GM19035 (cell line): ENCODE measurements at regions not wholly inside any gene's neighbourhood (a gene's known extent, or its start where the extent isn't known, plus 50 kb on each side); places are given as distances from the start of the nearest gene placed in this dataset.

Experiments used
- ATAC-seq: cut with Tn5 transposase; IDR thresholded peaks from one replicate; pipeline ENCODE4 v1.9.1; 2021; ENCODE audit not compliant: unreplicated experiment

DNA sequence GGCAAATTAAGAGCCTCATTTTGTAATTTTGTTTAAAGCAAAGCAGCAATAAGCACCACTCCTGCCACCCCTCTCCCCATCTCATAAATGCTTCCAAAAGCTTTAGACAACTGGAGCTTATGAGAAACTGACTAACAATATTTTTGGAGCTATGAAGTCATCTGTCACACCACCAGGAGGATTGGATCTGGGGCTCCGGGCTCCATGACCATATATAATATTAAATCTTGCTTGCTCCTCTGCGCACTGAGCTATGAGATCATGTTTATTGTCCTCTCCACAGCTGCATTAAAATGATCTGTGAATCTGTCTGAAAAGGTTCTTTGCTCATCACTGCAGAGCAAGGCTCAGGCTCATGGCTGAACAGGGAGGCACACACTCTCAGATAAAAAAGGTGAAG lies 323.7 kb downstream of the ZNF621 start:
- ATAC-seq, result no peak

DNA sequence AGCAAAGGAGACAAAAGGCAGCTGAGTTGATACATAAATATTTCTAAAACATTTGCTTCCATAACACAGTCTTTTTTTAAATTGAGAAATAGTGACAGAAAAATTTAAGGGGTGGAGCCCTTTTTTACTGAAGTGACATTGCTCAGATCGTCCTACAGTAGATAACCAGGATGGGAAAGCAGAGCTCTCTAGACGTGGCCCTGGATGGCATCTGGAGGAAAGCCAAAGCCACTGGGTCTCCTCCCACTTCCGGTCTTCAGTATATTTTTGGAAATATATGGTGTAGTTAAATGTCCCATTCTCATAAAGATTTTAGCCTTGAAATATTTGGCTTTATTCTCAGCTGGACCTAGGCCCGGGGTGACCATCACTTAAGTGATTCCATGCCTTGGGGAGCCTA lies 326.1 kb downstream of the ZNF621 start:
- no peak for ATAC-seq

DNA sequence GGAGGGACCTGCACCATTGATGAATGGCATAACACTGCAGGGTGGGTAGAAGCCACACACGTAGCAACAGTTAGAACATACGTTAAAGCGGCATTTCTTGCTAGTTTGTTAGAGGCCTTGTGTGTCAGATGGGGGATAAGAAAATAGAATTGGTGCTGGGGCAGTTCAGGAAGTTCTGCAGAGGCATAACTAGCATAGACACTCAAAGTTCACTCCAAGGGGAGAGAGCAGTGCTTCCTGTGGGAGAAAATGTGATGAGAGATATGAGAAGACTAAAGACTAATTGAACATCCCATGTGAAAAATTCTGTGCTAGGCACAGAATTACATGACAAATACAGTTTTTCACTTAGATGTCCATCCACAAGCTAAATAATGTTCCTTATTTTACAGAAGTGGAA lies 327.1 kb downstream of the ZNF621 start:
- no peak for ATAC-seq

DNA sequence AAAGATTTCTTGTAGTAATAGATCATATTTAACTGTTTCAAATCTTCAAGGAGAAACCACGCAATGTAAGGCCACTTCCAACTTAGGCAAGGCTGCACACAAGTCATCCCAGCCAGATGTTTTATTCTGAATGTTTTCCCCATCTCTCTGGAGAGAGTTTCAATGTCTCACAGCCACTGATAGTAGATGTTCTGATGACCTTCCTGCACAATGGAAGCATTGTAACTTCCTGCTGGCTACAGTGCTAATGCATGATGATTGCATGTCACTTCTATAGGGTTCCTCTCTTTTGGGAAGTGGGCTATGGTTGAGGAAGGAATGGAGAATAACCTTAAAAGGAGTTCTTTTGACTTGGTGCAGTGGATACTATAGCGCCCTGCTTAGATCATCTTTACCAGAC lies 328.0 kb downstream of the ZNF621 start:
- ATAC-seq, result no peak

DNA sequence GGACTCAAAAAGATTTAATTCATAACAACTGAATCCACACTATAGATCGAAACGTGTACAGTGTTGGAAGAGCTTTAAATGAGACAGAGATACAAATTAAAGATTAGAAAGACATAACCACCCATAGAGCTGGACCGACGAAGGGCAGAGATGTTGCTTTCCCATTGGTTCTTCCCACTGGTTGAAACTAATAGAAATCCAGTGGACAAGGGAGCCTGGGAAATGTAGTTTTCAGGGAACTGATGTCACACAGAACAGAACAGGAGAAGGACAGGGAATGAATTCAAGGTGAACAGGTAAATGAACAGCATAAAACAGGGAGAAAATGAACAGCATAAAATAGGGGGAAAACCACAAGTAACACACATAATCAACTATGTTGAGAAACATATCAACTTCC lies 328.7 kb downstream of the ZNF621 start:
- no peak for ATAC-seq

DNA sequence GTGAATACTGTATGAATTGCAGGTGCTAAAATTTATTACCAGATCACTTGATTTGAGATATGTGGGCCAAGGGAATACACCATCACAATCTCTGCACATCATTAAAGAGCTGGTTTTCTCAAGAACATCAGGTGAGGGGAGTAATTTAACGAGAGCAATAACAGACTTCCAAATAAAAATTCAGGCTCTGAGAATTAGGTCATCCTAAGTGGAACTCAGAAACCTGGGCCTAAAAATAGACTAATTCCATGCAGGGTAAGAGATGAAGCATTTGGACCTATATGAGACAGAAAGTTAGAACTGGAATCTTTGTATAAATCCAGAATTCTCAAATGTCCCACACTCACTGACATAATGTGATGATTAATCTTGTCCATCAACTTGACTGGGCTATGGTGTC lies 331.1 kb downstream of the ZNF621 start:
- ATAC-seq, result no peak

DNA sequence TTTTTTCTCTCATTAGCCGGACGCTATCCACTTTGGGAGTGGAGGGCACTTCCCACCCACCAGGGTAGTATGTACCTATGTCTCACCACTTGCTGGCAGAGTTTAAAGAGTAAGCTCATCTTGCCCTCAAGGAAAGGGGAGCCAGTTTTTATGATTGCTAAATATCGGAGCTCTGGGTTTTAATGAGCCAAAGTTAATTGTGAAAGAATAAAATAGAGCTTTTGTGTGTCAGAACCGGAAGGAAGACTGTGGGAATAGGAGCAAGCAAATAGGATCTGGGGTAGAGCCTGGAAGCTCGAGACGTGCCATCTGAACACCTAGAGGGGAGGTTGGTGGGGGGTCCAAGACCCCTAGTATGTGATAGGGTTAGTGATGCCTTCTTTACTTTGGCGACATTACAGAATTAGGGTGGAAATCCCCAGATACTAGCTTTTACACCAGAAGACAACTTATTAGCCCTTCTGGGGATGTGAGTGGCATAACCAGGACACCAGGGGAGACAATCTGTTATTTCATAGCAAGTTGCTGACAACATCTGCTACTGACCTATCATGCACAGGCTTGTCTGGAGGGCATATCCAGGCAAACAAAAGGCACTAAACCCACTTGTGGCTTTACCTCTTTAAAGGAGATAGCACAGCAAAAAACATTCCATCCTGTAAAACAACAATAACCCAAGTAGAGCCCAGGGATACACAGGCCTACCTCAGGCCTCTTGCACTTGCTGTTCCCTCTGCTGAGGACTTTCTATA lies 333.8 kb downstream of the ZNF621 start:
- ATAC-seq, result no peak

DNA sequence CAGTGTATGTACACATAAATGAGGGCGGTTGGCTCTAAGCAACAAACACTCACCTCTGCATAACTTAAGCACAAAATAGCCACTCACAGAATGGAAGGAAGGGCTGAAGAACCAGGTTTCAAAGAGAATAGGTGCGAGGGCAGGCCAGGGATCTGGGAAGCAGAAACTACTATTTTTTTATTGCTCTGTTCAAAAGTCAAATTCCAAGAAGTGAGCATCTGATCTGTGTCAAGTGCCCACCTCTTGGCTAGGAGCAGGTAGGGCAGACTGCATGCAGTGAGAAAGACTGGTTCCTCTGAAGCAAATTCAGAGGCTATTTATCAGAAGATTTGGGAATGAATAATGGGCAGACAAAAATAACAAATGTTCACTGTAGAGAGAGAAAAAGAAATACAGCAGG lies 336.4 kb upstream of the CTNNB1 start:
- ATAC-seq, result no peak

DNA sequence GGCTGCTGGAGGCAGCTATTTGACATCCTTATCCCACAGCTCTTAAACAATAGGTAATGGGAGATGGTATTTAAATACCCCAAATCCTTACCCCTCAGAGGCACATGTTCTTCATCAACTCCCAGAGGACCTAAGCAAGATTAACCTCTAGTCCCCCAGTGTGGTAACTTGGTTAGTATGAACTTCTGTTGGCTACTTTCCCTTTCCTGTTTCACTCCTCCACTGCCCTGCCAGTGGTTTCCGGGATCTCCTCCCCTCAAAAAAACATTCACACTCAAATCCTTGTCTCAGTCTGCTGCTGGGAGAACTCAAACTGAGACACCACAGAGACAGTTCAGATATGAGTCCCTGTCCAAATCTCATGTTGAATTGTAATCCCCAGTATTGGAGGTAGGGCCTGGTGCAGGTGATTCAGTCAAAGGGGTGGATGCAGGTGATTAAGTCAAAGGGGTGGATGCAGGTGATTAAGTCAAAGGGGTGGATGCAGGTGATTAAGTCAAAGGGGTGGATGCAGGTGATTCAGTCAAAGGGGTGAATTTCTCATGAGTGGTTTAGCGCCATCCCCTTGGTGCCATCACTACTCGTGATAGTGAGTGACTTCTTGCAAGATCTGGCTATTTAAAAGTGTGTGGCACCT lies 335.0 kb upstream of the CTNNB1 start:
- ATAC-seq, result no peak

DNA sequence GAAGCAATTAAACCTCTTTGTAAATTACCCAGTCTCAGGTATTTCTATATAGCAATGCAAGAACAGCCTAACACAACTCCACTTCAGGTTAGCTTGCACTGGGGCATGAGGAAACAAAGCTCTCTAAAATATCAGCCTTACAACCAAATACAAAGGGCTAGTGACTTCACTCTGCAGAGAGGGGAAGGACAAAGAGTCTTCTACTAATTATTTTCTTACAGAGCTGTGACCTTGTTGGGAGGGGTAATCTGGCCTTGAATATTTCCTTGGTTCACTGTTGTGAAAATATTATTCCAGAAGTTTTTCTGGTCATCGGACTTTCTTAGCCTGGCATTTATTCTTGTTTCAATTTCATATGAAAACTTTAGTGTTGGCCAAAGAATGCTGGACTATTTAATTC lies 334.4 kb upstream of the CTNNB1 start:
- no peak for ATAC-seq

DNA sequence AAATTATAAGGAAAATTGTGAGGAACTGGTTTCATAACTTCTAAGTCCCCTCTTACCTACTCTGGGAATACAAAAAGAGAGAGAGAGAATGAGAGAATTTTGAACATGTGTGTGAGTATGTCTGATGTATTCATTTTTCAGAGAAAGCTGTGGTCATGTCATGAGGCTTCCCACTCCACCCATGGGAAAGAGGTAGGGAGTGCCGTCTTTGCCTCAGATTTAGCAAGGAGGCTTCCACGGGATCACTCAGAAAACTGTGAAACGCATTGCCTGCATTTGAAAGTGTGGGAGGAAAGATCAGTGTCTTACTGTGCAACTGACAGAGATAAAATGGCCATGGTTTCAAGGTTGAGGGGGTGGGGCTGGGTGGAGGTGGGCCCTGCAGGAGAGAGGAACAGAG lies 331.5 kb upstream of the CTNNB1 start:
- ATAC-seq, result no peak

DNA sequence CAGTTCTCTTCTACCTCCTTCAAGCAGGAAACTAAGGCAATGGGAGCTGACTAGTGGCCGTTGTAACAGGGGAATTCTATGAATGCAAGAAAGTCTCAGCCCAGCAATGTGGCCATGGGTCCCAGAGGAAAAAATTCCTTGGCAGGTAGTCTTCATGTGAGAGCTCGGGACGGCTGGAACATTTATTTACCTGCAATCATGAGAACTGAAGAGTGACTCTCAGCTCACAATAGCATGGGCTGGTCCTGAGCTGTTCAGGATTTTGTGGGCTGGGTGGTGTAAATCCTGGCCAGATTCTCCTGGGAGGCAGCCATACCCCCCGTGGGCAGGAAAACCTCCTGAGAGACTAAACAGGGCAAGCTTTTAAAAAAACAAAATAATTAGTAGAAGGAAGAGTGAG lies 330.3 kb upstream of the CTNNB1 start:
- no peak for ATAC-seq

DNA sequence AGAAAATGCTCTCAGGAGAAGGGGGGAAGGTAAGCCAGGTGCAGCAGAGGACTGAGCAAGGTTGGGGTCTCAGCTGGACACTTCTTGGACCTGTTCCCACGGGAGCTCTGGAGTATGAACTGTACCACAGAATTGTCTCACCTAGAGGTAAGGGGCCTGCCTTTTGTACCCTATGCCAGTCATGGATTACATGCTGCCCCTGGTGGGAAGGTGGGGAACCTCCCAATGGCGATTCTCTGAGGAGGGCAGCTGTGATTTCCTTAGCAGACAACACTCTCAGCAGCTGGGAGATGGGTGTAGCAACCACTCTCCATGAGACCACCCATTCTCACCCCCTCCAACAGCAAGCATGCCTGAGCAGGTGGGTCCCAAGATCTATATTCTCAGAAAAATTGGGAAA lies 329.4 kb upstream of the CTNNB1 start:
- no peak for ATAC-seq

DNA sequence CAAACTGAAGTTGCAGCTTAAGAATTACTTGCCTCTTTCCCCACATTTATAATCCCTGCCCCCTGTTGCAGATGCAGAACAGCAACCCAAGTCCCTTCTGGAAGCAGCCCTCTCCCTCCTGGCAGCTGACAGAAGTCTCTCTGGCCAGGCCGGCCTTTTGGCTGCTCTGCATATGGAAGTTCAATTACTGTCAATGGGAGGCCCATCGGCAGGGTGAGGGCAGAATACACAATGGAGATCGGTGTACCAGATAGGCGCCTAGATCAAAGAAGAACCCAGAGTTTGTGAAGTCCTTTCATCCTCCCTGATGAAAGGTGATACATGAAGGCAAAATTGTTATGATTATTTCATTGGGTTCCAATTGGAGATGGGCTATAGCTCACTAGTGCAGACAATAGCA lies 327.9 kb upstream of the CTNNB1 start:
- no peak for ATAC-seq

DNA sequence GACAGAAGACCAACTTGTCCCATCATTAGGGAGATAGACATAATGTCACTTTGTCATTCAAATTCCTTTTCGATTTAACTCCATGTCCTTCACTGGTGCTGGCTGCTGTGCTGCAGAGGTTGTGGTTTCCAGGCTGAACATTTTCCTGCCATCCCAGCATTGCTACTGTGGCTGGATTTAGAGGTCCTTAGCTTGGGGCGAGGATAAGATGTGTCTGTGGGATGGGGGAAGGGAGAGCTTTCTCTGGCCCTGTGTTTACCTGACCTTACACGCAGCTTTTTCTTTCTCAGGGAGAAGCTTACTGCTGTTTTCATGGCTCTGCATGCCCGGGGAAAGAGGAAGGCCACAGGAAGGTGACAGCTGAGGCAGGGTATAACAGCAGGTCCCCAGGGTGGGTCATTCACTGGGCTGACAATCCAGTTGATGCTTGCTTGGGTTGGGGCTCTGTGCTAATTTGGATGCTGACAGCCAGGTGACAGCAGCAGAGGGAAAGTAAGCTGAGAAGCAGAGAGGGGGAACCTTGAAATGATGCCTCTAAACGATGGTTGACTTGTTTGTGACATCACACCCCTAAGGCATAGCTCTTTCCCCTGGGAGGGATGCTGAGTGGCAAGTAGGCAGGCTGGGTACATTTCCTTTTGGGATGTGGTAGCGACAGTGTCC lies 326.9 kb upstream of the CTNNB1 start:
- ATAC-seq, result no peak

DNA sequence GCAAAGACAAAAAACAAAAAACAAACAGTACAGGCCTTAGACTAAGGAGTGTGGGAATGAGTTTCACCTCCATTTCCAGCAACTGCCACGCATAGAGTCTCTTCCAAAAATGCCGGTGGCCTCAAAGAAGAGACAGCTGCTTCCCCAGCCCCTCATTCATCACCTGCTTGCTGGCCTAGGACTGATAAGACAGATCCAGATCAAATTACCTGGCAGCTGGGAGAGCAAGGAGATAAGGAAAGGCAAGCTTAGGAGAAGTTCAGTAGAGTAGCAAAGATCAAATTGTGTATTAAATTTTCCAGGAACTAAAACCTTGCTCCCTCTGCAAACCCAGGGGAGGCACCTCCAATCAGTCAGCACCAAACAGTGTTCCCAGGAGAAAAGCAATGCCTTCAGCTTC lies 325.8 kb upstream of the CTNNB1 start:
- no peak for ATAC-seq

DNA sequence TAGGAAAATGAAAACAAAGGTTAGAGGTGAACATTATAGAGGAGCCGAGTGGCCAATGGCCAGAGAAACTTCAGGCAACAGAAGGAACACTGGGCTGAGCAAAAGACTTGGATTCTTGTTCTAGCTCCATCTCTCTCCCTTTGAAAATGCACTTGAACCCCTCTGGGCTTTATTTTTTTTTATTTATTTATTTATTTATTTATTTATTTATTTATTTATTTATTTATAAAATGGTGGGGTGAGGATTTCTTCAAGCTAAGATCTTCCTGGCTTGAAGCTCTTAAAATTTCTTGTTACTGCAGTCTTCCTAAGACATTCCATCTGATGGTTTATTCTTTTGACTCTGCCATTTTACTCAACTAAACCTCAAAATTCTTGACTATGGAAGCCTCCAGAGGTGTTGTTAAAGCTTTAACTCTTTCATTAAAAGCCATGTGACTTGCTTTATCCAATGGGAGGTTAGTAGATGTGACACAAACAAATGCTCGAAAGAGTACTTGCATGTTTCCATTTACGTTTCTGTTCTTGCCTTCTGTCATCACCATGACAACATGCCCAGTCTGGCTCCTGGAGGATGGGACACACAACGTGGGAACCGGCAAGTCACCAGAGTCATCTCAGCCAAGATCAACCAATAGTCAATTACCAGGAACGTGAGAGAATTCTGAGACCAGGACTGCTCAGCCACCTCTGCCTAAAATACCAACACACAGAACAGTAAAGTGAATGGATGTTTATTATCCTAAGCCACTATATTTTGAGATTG lies 325.2 kb upstream of the CTNNB1 start:
- no peak for ATAC-seq

DNA sequence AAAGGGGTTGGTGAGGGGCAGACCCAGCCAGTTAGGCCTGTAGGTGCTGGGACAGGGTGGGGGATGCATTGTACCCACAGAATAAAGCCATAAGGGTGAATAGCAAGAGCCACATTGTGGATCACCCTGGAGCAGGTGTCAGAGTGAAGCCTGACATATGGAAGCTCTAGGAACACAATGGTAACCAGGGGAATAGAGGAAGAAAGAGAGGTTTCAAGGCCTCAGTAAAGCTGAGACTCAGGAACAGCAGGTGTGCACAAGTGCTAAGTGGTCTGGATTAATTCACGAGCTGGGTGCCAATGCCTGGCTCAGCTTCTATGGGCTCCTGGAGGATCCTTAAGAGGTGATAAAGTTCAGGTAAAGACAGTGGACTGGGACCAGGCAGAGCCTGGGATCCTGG lies 323.7 kb upstream of the CTNNB1 start:
- ATAC-seq, result no peak

DNA sequence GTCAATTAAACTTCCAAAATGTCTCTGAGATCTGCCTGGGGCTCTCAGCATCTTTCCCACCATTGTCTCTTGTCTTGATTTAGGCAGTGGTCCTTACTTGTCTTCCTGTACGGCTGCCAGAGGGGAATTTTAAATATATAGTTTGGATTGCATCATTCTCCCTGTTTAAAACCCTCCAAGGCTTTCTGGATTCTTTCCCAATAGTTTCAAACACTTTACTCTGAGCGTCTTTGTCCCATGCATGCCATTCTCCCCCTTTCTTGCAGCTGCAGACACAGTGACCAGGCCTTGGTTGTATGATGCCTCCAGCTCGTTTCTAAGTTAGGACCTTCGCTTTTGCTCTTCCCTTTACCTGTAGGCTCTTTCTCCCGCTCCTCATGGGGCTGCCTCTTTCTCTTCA lies 323.3 kb upstream of the CTNNB1 start:
- ATAC-seq, result no peak

DNA sequence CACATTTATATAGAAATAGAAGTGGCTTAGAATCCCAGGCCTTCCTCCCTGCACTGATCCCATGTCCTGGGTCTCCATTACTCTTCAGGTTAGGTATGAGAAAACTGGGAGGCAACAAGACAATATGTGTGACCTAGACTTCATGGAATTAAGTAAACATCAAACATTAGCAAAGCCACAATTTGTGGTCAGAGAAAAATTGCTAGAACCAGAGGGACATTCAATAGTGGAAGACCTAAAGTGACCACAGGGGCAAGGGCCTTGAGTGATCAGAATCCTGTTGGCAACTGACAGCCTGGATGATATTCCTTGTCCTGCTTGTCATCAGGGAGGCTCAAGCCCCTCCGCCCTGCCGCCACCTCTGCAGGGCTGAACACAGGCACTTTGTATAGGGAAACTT lies 322.8 kb upstream of the CTNNB1 start:
- no peak for ATAC-seq

DNA sequence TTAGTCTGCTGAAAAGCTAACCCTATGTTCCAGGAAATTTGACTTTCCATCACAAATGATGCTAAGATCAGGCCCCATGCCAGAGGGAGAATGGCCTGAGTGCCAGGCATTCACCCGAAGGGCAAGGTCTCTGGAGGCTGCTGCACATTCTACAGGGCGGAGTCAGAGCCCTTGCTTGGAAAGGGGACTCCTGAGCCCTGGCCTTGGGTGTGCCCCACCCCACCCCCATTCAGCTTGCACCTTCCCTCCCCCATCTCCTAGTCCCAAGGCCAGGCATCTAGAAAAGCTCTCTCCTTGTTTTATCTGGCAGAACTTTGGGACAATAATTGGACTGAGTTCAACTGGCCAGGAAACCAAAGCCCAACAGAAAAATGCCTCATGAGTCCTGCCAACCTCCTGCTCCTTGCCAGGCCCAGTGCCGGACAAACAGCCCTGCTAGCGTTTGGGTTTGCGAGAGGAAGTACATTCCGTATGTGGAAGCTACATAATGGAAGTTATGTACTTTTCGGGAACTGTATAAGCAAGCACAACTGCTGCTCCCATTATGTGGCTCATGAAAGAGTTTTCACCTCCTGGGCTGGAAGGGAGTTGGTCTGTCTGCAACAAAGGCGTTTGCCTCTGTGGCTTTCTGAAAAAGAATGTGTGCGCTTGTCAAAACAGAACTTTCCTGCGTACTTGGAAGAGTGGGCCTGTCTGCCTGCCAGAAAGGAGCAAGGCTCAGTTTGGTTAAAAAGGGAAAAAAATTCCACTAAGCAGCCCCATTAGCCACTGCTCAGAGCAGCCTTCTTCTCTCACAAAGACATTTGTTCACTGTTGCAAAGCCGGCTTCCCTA lies 321.5 kb upstream of the CTNNB1 start:
- no peak for ATAC-seq
